OCI-LY7 (cell line): ENCODE measurements at regions not wholly inside any gene's neighbourhood (a gene's known extent, or its start where the extent isn't known, plus 50 kb on each side); places are given as distances from the start of the nearest gene placed in this dataset.

Experiments
- BruUV-seq: library from RNA; stranded (reverse); fragments of 400-500 nt; replicated peaks from 2 replicates; lab custom pipeline; 2021; lab: Mats Ljungman, UMichigan
- CTCF ChIA-PET: fragments of 300-600 bp; sonication (Branson Sonifier 250); formaldehyde crosslinking; loops from one replicate; lab custom pipeline; 2022; ENCODE audit warnings: antibody characterized with exemption; ENCODE audit not compliant: unreplicated experiment; lab: Charles Lee
- POLR2A ChIA-PET: fragments of 300-600 bp; sonication (Branson Sonifier 250); formaldehyde crosslinking; loops from one replicate; lab custom pipeline; 2022; ENCODE audit warnings: antibody characterized with exemption; lab: Charles Lee
- DNase-seq: peaks from one replicate; pipeline ENCODE4 v3.0.0-alpha.2; 2015; ENCODE audit warnings: low spot score
- H2AFZ ChIP-seq: fragments of 200-600 bp; sonication (generic), shearing (Covaris generic); 2 replicates; pipeline ENCODE4 v1.6.1; 2014; ENCODE audit warnings: mild to moderate bottlenecking, antibody characterized with exemption, low read length, moderate library complexity
- H3K27ac ChIP-seq: fragments of 200-600 bp; sonication (generic); 2 replicates; pipeline ENCODE4 v1.5.1; 2014; ENCODE audit warnings: mixed run types, low read depth, mild to moderate bottlenecking, moderate library complexity, low read length, inconsistent platforms; ENCODE audit not compliant: poor library complexity, severe bottlenecking
- H3K36me3 ChIP-seq: fragments of 200-600 bp; sonication (generic); 2 replicates; pipeline ENCODE4 v1.6.1; 2014; ENCODE audit warnings: mild to moderate bottlenecking, antibody characterized with exemption, low read length, moderate library complexity, mixed read lengths; ENCODE audit not compliant: insufficient read depth
- H3K4me1 ChIP-seq: fragments of 200-600 bp; sonication (generic); 2 replicates; pipeline ENCODE4 v1.5.1; 2014; ENCODE audit warnings: mild to moderate bottlenecking, low read length; ENCODE audit not compliant: insufficient read depth, poor library complexity, severe bottlenecking
- H3K4me2 ChIP-seq: fragments of 200-600 bp; sonication (generic); 2 replicates; pipeline ENCODE4 v1.6.1; 2014; ENCODE audit warnings: mild to moderate bottlenecking, low read length
- H3K4me3 ChIP-seq: fragments of 200-600 bp; sonication (generic); 2 replicates; pipeline ENCODE4 v1.5.1; 2014; ENCODE audit warnings: mild to moderate bottlenecking, low read depth, low read length; ENCODE audit not compliant: poor library complexity, severe bottlenecking
- H3K79me2 ChIP-seq: fragments of 200-600 bp; sonication (generic); 2 replicates; pipeline ENCODE4 v1.6.1; 2016; ENCODE audit warnings: low read depth, mild to moderate bottlenecking, low read length, moderate library complexity, mixed read lengths; ENCODE audit not compliant: insufficient read depth
- H3K9me2 ChIP-seq: fragments of 200-600 bp; sonication (generic); 2 replicates; pipeline ENCODE4 v1.6.1; 2016; ENCODE audit warnings: mild to moderate bottlenecking, low read length, mixed read lengths; ENCODE audit not compliant: insufficient read depth
- H3K9me3 ChIP-seq: fragments of 200-600 bp; sonication (generic); 2 replicates; pipeline ENCODE4 v1.6.1; 2014; ENCODE audit warnings: mild to moderate bottlenecking, mixed run types, low read length, mixed read lengths
- H4K20me1 ChIP-seq: fragments of 200-600 bp; sonication (generic); 2 replicates; pipeline ENCODE4 v1.6.1; 2014; ENCODE audit warnings: mild to moderate bottlenecking, antibody characterized with exemption, low read length, moderate library complexity, mixed read lengths; ENCODE audit not compliant: insufficient read depth
- CTCF ChIP-seq: fragments of 200-600 bp; sonication (generic); conservative IDR thresholded peaks from 2 replicates; pipeline ENCODE4 v1.5.1; 2014; ENCODE audit warnings: mild to moderate bottlenecking, antibody characterized with exemption, low read length, moderate library complexity, mixed read lengths
- EZH2phosphoT487 ChIP-seq: fragments of 200-600 bp; sonication (generic); IDR thresholded peaks from 2 replicates; pipeline ENCODE4 v1.6.1; 2018; ENCODE audit warnings: low read depth, borderline replicate concordance, mild to moderate bottlenecking, mixed run types, antibody characterized with exemption, low read length, moderate library complexity, mixed read lengths
- intact Hi-C: fragments of 100-400 bp; cut with micrococcal nuclease; formaldehyde crosslinking; loops from one replicate; pipeline ENCODE4 v1.10.0; 2022; ENCODE audit not compliant: unreplicated experiment

- Histone ChIP-seq H3K79me2 (no peaks in the 10 kb centered on the region), H3K36me3 (no peaks in the 10 kb centered on the region), H4K20me1 (no peaks in the 10 kb centered on the region), H3K9me2 (no peaks in the 10 kb centered on the region), H3K27ac (no peak overlapping the region), H3K4me3 (no peak overlapping the region), H2AFZ (no peak overlapping the region), H3K4me1 (no peaks in the 10 kb centered on the region), H3K9me3 (no peaks in the 10 kb centered on the region), H3K4me2 (no peak overlapping the region)
- POLR2A ChIA-PET: no interaction called here
- TF ChIP-seq EZH2phosphoT487 (no peak), CTCF (peak; percentile 99)
- DNase-seq: peak; percentile 57
- intact Hi-C loops: loop anchor here (1.0 to 5.0 kb wide), 2 partner anchors 32 to 128 kb away; no protein-coding TSS in a partner anchor
- CTCF ChIA-PET: no interaction called here
- no TSS peak for BruUV-seq
Measured at GRCh38 chr2:16900405-16901025, 234.9 kb upstream of the CYRIA start.

GRCh38 chr2:16899958-16900357, 234.3 kb upstream of the CYRIA start:
- CTCF ChIA-PET: no interaction called here
- no TSS peak for BruUV-seq
- H2AFZ ChIP-seq: no peak overlapping the region

More at GRCh38 chr2:16899958-16900357, 234.3 kb upstream of the CYRIA start:
- H3K4me1 ChIP-seq: no peaks in the 10 kb centered on the region
- H3K4me3 ChIP-seq: no peak overlapping the region
- no peaks in the 10 kb centered on the region for H3K79me2 ChIP-seq
- POLR2A ChIA-PET: no interaction called here
- no peaks in the 10 kb centered on the region for H3K9me3 ChIP-seq
- H3K27ac ChIP-seq: no peak overlapping the region
- H3K4me2 ChIP-seq: no peak overlapping the region
- intact Hi-C loops: loop anchor here (1.0 to 5.0 kb wide), 2 partner anchors 32 to 128 kb away; no protein-coding TSS in a partner anchor
- DNase-seq: no peak
- no peaks in the 10 kb centered on the region for H3K9me2 ChIP-seq
- TF ChIP-seq CTCF (no peak), EZH2phosphoT487 (no peak)
- H3K36me3 ChIP-seq: no peaks in the 10 kb centered on the region
- no peaks in the 10 kb centered on the region for H4K20me1 ChIP-seq
